A673 (cell line): ENCODE measurements at regions not wholly inside any gene's neighbourhood (a gene's known extent, or its start where the extent isn't known, plus 50 kb on each side); places are given as distances from the start of the nearest gene placed in this dataset.

Experiments used
- BruUV-seq: library from RNA; stranded (reverse); fragments of 400-500 nt; replicated peaks from 2 replicates; lab custom pipeline; 2021; lab: Mats Ljungman, UMichigan
- CTCF ChIA-PET: fragments of 300-600 bp; sonication (Branson Sonifier 250); formaldehyde crosslinking; loops from one replicate; lab custom pipeline; 2022; ENCODE audit warnings: antibody characterized with exemption; lab: Charles Lee
- POLR2A ChIA-PET: fragments of 300-600 bp; sonication (Branson Sonifier 250); formaldehyde crosslinking; loops from one replicate; lab custom pipeline; 2022; ENCODE audit warnings: antibody characterized with exemption; ENCODE audit not compliant: low non-redundant PET; lab: Charles Lee
- DNase-seq: peaks from one replicate; pipeline ENCODE4 v3.0.0-alpha.2; 2015; ENCODE audit warnings: low spot score
- H3K27ac ChIP-seq: fragments of 200-600 bp; sonication (generic); 2 replicates; pipeline ENCODE4 v1.5.1; 2016; ENCODE audit warnings: mixed run types, low read depth, mild to moderate bottlenecking, mixed read lengths, antibody characterized with exemption, low read length; ENCODE audit not compliant: poor library complexity, severe bottlenecking
- H3K27me3 ChIP-seq: fragments of 200-600 bp; sonication (generic); replicated peaks from 2 replicates; pipeline ENCODE4 v1.6.1; 2017; ENCODE audit warnings: mixed run types, low read depth, mild to moderate bottlenecking, mixed read lengths, antibody characterized with exemption, low read length; ENCODE audit not compliant: insufficient read depth, poor library complexity
- H3K36me3 ChIP-seq: fragments of 200-600 bp; sonication (generic); 2 replicates; pipeline ENCODE4 v1.6.1; 2016; ENCODE audit warnings: mixed run types, mild to moderate bottlenecking, mixed read lengths, antibody characterized with exemption, low read length; ENCODE audit not compliant: insufficient read depth, poor library complexity, severe bottlenecking
- H3K4me1 ChIP-seq: fragments of 200-600 bp; sonication (generic); 2 replicates; pipeline ENCODE4 v1.6.1; 2017; ENCODE audit warnings: mixed run types, mild to moderate bottlenecking, mixed read lengths, antibody characterized with exemption, low read length; ENCODE audit not compliant: insufficient read depth, poor library complexity, severe bottlenecking
- H3K4me3 ChIP-seq: fragments of 200-600 bp; sonication (generic); 2 replicates; pipeline ENCODE4 v1.5.1; 2016; ENCODE audit warnings: low read depth, mixed run types, mild to moderate bottlenecking, mixed read lengths, low read length; ENCODE audit not compliant: poor library complexity, severe bottlenecking
- H3K9me3 ChIP-seq: fragments of 200-600 bp; sonication (generic); 2 replicates; pipeline ENCODE4 v1.6.1; 2016; ENCODE audit warnings: mixed run types, low read depth, mild to moderate bottlenecking, mixed read lengths, antibody characterized with exemption, low read length; ENCODE audit not compliant: poor library complexity, severe bottlenecking
- CTCF ChIP-seq: fragments of 300-800, 200-600 bp; sonication (generic); conservative IDR thresholded peaks from 2 replicates; pipeline ENCODE4 v1.5.1; 2017; ENCODE audit warnings: low read depth, mild to moderate bottlenecking, antibody characterized with exemption, low read length, moderate library complexity, mixed read lengths
- EZH2 ChIP-seq: fragments of 200-600 bp; sonication (generic); IDR thresholded peaks from 2 replicates; pipeline ENCODE4 v1.6.1; 2017; ENCODE audit warnings: borderline replicate concordance, low read depth, mild to moderate bottlenecking, mixed read lengths, antibody characterized with exemption, low read length; ENCODE audit not compliant: poor library complexity, severe bottlenecking
- intact Hi-C: fragments of 100-400 bp; cut with micrococcal nuclease; formaldehyde crosslinking; loops from one replicate; pipeline ENCODE4 v1.10.0; 2022; ENCODE audit not compliant: unreplicated experiment

GRCh38 chr4:74669702-74670101 is 124.6 kb downstream of the BTC start:
- Histone ChIP-seq H3K27ac (no peak overlapping the region), H3K4me1 (no peaks in the 10 kb centered on the region), H3K9me3 (no peaks in the 10 kb centered on the region), H3K27me3 (no peaks in the 10 kb centered on the region), H3K36me3 (no peaks in the 10 kb centered on the region), H3K4me3 (no peak overlapping the region)
- POLR2A ChIA-PET: no interaction called here
- no TSS peak for BruUV-seq
- CTCF ChIA-PET: interaction anchor here (0.7 kb wide), 1 partner anchor 349 kb away, joined by 6 read pairs; no protein-coding TSS in a partner anchor
- intact Hi-C loops: loop anchor here (5.0 kb wide), 1 partner anchor 297 kb away; no protein-coding TSS in a partner anchor
- TF ChIP-seq EZH2 (no peak), CTCF (no peak)
- no peak for DNase-seq

- intact Hi-C loops: loop anchor here (5.0 kb wide), 1 partner anchor 298 kb away; no protein-coding TSS in a partner anchor
- DNase-seq: no peak
- Histone ChIP-seq H3K27ac (no peak overlapping the region), H3K36me3 (no peaks in the 10 kb centered on the region), H3K4me1 (no peaks in the 10 kb centered on the region), H3K9me3 (no peaks in the 10 kb centered on the region), H3K27me3 (no peaks in the 10 kb centered on the region), H3K4me3 (no peak overlapping the region)
- no TSS peak for BruUV-seq
- ChIA-PET POLR2A (no interaction called here), CTCF (interaction anchor here (0.6 to 1.0 kb wide), 2 partner anchors 9 to 48 kb away, joined by 3 to 5 read pairs; no protein-coding TSS in a partner anchor)
- TF ChIP-seq EZH2 (no peak), CTCF (no peak)
These were observed 123.7 kb downstream of the BTC start for GRCh38 chr4:74670583-74670982.

- POLR2A ChIA-PET: no interaction called here
- peak; percentile 60 for DNase-seq
These were observed 123.1 kb downstream of the BTC start for GRCh38 chr4:74671080-74671698.

More at GRCh38 chr4:74671080-74671698, 123.1 kb downstream of the BTC start:
- no TSS peak for BruUV-seq
- TF ChIP-seq EZH2: no peak
- TF ChIP-seq CTCF: peak; percentile 60
- no peaks in the 10 kb centered on the region for H3K27me3 ChIP-seq
- no peak overlapping the region for H3K27ac ChIP-seq
- no peak overlapping the region for H3K4me3 ChIP-seq
- H3K4me1 ChIP-seq: no peaks in the 10 kb centered on the region
- H3K9me3 ChIP-seq: no peaks in the 10 kb centered on the region
- no peaks in the 10 kb centered on the region for H3K36me3 ChIP-seq
- intact Hi-C loops: loop anchor here (5.0 kb wide), 1 partner anchor 299 kb away; no protein-coding TSS in a partner anchor
- CTCF ChIA-PET: interaction anchor here (0.6 to 1.0 kb wide), 2 partner anchors 10 to 49 kb away, joined by 3 to 5 read pairs; no protein-coding TSS in a partner anchor
